ENCODE measurements at regions not wholly inside any gene's neighbourhood (a gene's known extent, or its start where the extent isn't known, plus 50 kb on each side); places are given as distances from the start of the nearest gene placed in this dataset.

- Histone ChIP-seq H3K4me3 (ENCODE audit: low read length in 3 of 3) (peak overlapping the region in 1 of 3 donors; percentile 34), H3K9me3 (ENCODE audit: control insufficient read depth in 3 of 3, low read length in 3 of 3) (no peaks in the 10 kb centered on the region), H3K9ac (ENCODE audit: low read depth in 1 of 3, low read length in 3 of 3) (no peak overlapping the region), H3K36me3 (ENCODE audit: control insufficient read depth in 3 of 3, insufficient read depth in 3 of 3, low read length in 3 of 3) (no peaks in the 10 kb centered on the region), H3K4me1 (ENCODE audit: control insufficient read depth in 3 of 3, insufficient read depth in 3 of 3, low read length in 3 of 3) (peaks cover 0 to 5% (median 4%) of the 10 kb centered on the region in 3 donors), H3K27me3 (ENCODE audit: control insufficient read depth in 3 of 3, insufficient read depth in 3 of 3, low read length in 3 of 3) (peaks cover 0 to 3% (median 0%) of the 10 kb centered on the region in 3 donors), H3K27ac (ENCODE audit: low read depth, low read length) (peak overlapping the region; percentile 61)
These were observed 51.3 kb upstream of the NFE2L3 start for GRCh38 chr7:26100406-26101339.

GRCh38 chr7:26101361-26102151 is 50.4 kb upstream of the NFE2L3 start:
- H3K4me3 ChIP-seq (ENCODE audit: low read length in 3 of 3), result peak overlapping the region; percentile 6 to 34 (median 33)
- H3K27ac ChIP-seq (ENCODE audit: low read depth, low read length), result peak overlapping the region; percentile 61
- peak overlapping the region in 1 of 3 donors; percentile 3 for H3K9ac ChIP-seq (ENCODE audit: low read depth in 1 of 3, low read length in 3 of 3)

GRCh38 chr7:26102176-26102575 is 49.8 kb upstream of the NFE2L3 start:
- Histone ChIP-seq H3K27me3 (ENCODE audit: control insufficient read depth in 3 of 3, insufficient read depth in 3 of 3, low read length in 3 of 3) (peaks cover 0 to 6% (median 0%) of the 10 kb centered on the region in 3 donors), H3K27ac (ENCODE audit: low read depth, low read length) (peak overlapping the region; percentile 61), H3K36me3 (ENCODE audit: control insufficient read depth in 3 of 3, insufficient read depth in 3 of 3, low read length in 3 of 3) (no peaks in the 10 kb centered on the region), H3K9ac (ENCODE audit: low read depth in 1 of 3, low read length in 3 of 3) (no peak overlapping the region), H3K4me3 (ENCODE audit: low read length in 3 of 3) (no peak overlapping the region), H3K9me3 (ENCODE audit: control insufficient read depth in 3 of 3, low read length in 3 of 3) (no peaks in the 10 kb centered on the region), H3K4me1 (ENCODE audit: control insufficient read depth in 3 of 3, insufficient read depth in 3 of 3, low read length in 3 of 3) (peaks cover 0 to 5% (median 4%) of the 10 kb centered on the region in 3 donors)

More at GRCh38 chr7:26101361-26102151, 50.4 kb upstream of the NFE2L3 start:
- H3K9me3 ChIP-seq (ENCODE audit: control insufficient read depth in 3 of 3, low read length in 3 of 3), result no peaks in the 10 kb centered on the region
- H3K36me3 ChIP-seq (ENCODE audit: control insufficient read depth in 3 of 3, insufficient read depth in 3 of 3, low read length in 3 of 3), result no peaks in the 10 kb centered on the region
- H3K27me3 ChIP-seq (ENCODE audit: control insufficient read depth in 3 of 3, insufficient read depth in 3 of 3, low read length in 3 of 3), result peaks cover 0 to 6% (median 0%) of the 10 kb centered on the region in 3 donors
- H3K4me1 ChIP-seq (ENCODE audit: control insufficient read depth in 3 of 3, insufficient read depth in 3 of 3, low read length in 3 of 3), result peaks cover 0 to 5% (median 4%) of the 10 kb centered on the region in 3 donors

Small RNA genes lying in the stretch of these regions (small RNA-seq; reads per million reads assigned to genes)
- 5,348 reads per million, percentile 99 among the genes with 10 or more reads in this experiment for gene MIR148A
